ACC112 (cell line): ENCODE measurements at regions not wholly inside any gene's neighbourhood (a gene's known extent, or its start where the extent isn't known, plus 50 kb on each side); places are given as distances from the start of the nearest gene placed in this dataset.

Experiments
- H2AFZ ChIP-seq: fragments of 200-600 bp; sonication (generic); one replicate; pipeline ENCODE4 v1.6.0; 2017; ENCODE audit warnings: antibody characterized with exemption, low read length; ENCODE audit not compliant: unreplicated experiment
- H3K27ac ChIP-seq: fragments of 200-600 bp; sonication (generic); 2 replicates; pipeline ENCODE4 v1.5.1; 2014; ENCODE audit warnings: low read depth, mild to moderate bottlenecking, antibody characterized with exemption, low read length, moderate library complexity
- H3K27me3 ChIP-seq: fragments of 200-600 bp; sonication (generic); 2 replicates; pipeline ENCODE4 v1.6.1; 2014; ENCODE audit warnings: mild to moderate bottlenecking, antibody characterized with exemption, low read length, moderate library complexity, mixed read lengths; ENCODE audit not compliant: insufficient read depth
- H3K36me3 ChIP-seq: fragments of 200-600 bp; sonication (generic); 2 replicates; pipeline ENCODE4 v1.6.1; 2016; ENCODE audit warnings: mild to moderate bottlenecking, antibody characterized with exemption, low read length, moderate library complexity, mixed read lengths; ENCODE audit not compliant: insufficient read depth
- H3K4me1 ChIP-seq: fragments of 200-600 bp; sonication (generic); one replicate; pipeline ENCODE4 v1.6.1; 2016; ENCODE audit warnings: low read length, mixed read lengths; ENCODE audit not compliant: insufficient read depth, unreplicated experiment, control insufficient read depth
- H3K4me3 ChIP-seq: fragments of 200-600 bp; sonication (generic); 2 replicates; pipeline ENCODE4 v1.5.1; 2014; ENCODE audit warnings: mild to moderate bottlenecking, low read depth, low read length
- H3K79me2 ChIP-seq: fragments of 200-600 bp; sonication (generic); one replicate; pipeline ENCODE4 v1.6.0; 2016; ENCODE audit warnings: low read length; ENCODE audit not compliant: control insufficient read depth, unreplicated experiment, insufficient read depth

DNA sequence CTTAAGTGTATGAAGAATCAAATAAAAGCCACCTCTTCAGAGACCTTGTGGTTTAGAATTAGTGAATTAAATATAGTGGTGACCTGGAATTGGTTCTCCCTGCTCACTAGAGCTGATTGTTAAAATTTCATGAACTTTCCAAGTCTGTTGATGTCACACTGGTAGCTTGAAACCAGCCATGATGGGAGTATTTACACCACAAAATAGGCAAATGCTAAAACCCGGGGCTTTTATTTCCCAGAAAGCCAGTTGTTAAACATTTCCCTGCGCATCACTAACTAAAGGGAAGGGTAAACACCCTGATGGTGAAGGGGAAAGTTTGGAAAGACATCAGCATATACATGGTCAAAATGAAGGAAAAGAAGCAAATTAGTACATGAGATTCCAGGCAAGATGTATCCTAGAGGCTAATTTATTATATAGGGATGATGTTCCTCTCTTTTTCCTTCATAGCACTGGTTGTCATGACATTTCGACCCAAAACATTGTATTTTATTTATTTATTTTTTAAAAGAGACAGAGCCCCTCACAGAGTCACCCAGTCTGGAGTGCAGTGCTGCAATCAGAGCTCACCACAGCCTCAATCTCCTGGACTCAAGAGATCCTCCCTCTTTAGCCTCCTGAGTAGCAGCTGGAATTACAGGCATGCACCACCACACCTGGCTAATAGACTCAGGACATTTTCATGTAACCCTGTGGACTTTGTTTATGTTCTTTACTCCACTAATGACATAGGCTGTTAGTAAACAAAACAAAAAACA, 123.2 kb downstream of the RIN2 start:
- H3K4me3 ChIP-seq = peak overlapping the region; percentile 19; the same call in 1 of the 2 replicates
- H3K27ac ChIP-seq = peak overlapping the region; percentile 90
- no peaks in the 10 kb centered on the region for H3K27me3 ChIP-seq
- H3K4me1 ChIP-seq = peaks cover 31% of the 10 kb centered on the region
- H2AFZ ChIP-seq = peak overlapping the region; percentile 49
- no peaks in the 10 kb centered on the region for H3K36me3 ChIP-seq
- no peaks in the 10 kb centered on the region for H3K79me2 ChIP-seq

DNA sequence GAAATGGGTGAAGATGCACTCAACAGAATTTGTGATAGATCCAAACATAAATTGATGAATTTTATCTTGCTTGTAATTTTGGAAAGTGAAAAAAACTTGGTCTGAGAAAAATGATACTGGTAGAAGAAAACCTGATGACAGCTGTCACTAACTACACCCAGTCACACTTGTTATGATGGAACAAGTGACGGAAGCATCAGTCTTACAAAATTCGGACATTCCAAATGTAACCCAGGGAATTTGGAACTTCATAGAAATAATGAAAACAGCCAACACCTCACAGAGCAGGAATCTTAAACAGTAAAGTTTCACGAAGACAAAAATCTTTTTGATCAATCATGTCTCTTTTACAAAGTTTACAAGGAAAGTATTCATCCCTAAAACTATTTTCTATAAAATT, 123.9 kb downstream of the RIN2 start:
- no peak overlapping the region for H2AFZ ChIP-seq
- H3K27ac ChIP-seq = no peak overlapping the region
- H3K36me3 ChIP-seq = no peaks in the 10 kb centered on the region
- no peaks in the 10 kb centered on the region for H3K79me2 ChIP-seq
- no peak overlapping the region for H3K4me3 ChIP-seq
- peaks cover 35% of the 10 kb centered on the region for H3K4me1 ChIP-seq
- no peaks in the 10 kb centered on the region for H3K27me3 ChIP-seq

DNA sequence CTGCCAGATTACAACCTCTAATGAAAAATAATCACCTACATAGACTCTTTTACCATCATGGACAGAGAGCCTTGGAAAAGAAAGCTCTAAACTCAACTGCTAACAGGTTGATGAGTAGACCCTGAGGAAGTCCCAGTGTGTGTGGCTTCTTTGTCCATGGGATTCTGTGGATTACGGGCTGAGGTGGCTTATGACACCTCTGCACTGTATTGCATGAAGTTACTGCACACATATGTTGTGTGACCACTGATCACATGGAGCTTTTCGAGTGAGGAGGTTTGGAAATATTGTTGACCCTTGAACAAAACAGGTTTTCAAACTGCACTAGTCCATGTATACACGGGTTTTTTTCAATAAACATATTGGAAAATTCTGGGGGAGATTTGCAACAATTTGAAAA, 124.4 kb downstream of the RIN2 start:
- Histone ChIP-seq H2AFZ (no peak overlapping the region), H3K79me2 (peaks cover under 1% of the 10 kb centered on the region), H3K27me3 (no peaks in the 10 kb centered on the region), H3K36me3 (no peaks in the 10 kb centered on the region), H3K4me3 (no peak overlapping the region), H3K27ac (no peak overlapping the region), H3K4me1 (peaks cover 35% of the 10 kb centered on the region)

DNA sequence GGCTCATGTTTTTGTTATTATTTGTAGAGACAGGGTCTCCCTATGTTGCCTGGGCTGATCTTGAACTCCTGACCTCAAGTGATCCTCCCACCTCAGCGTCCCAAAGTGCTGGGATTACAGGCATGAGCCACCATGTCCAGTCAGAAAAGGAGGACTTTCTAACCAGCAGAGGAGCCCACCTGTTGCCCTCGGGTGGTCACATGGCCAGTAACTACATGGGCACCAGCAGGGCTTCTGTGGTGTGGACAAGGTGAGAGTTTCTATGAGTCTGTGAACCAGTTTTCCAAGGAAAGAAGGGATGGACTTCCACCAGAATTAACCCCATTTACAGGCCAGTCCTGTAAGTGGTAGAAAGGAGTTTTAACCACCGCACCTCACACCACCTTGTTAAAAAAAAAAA, 125.4 kb downstream of the RIN2 start:
- H3K27me3 ChIP-seq = no peaks in the 10 kb centered on the region
- peaks cover 38% of the 10 kb centered on the region for H3K4me1 ChIP-seq
- H3K79me2 ChIP-seq = peaks cover 3% of the 10 kb centered on the region
- H3K27ac ChIP-seq = no peak overlapping the region
- H3K4me3 ChIP-seq = no peak overlapping the region
- no peak overlapping the region for H2AFZ ChIP-seq
- H3K36me3 ChIP-seq = no peaks in the 10 kb centered on the region

DNA sequence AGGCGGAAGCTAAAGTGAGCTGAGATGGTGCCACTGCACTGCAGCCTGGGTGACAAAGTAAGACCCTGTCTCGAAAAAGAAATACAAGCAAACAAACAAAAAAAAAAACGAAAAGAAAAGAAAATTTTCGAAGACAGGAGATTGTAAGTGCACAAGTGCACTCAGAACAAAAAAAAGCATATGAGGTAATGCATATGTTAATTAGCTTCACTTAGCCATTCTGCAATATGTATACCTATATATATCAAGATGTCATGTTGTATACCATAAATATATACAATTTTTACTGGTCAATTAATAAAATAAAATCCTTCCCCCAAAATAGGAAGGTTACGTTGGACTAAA, 127.5 kb downstream of the RIN2 start:
- Histone ChIP-seq H2AFZ (no peak overlapping the region), H3K27me3 (no peaks in the 10 kb centered on the region), H3K4me1 (peaks cover 44% of the 10 kb centered on the region), H3K4me3 (peak overlapping the region; percentile 69; the same call in 1 of the 2 replicates), H3K36me3 (no peaks in the 10 kb centered on the region), H3K79me2 (peaks cover 3% of the 10 kb centered on the region), H3K27ac (peak overlapping the region; percentile 96)

DNA sequence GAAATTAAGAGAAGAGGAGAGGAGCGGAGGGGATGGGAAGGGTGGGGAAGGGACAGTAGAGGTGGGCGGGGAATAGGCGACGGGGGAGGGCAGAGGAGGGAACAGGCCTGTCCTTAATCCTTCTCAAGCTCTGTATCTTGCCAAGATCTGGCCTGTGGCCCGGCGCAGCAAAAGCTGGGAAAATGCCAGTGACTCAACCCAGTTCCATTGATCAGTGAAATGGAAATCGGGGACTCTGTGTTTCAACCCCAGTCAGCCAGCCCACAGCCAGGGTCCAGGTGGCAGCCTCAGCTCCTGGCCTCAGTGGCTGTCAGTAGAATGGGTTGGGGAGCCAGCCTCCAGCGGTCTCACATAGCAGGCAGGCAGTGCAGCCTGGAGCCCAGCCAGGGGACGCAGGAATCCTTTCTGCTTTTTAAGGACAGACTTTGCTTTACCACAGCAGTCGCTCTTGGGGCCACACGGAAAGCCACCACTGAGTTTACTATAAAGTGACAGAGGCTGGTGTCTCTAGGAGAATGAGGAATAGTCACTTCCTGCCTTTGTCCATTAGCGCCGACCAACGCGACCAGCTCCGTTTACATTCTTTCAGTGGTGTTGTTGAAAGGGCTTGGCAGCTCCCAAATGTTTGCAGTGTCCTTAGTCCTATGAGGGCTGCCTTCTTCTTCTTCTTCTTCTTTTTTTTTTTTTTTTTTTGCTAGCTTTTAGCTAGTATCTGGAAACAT, 128.0 kb downstream of the RIN2 start:
- H3K4me1 ChIP-seq = peaks cover 38% of the 10 kb centered on the region

DNA sequence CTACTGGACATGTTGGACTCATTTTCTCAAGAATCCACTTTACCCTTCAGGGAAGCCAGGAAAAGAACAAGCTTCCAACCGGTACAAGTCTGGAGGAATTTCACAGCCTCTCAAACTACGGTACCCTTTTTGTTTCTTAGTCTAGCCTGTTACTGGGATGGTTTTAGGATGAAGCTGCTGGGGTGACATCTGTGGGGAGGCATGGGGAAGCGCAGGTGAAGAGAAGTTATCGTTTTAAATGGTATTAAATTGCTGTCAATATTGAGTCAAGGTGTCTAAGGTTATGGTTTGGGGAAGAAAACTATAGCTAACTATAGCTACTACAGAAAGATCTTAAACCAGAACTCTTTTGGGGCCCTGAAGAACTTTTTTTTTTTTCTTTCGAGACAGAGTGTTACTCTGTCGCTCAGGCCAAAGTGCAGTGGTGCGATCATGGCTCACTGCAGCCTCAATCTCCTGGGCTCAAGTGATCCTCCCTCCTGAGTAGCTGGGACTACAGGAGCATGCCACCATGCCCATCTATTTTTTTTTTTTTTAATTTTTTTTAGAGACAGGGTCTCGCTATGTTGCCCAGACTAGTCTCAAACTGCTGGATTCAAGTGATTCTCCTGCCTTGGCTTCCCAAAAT, 128.7 kb downstream of the RIN2 start:
- H2AFZ ChIP-seq = peak overlapping the region; percentile 69
- H3K79me2 ChIP-seq = peaks cover 3% of the 10 kb centered on the region
- H3K27me3 ChIP-seq = no peaks in the 10 kb centered on the region
- H3K4me1 ChIP-seq = peaks cover 37% of the 10 kb centered on the region
- peaks cover 3% of the 10 kb centered on the region for H3K36me3 ChIP-seq
- peak overlapping the region; percentile 68 for H3K4me3 ChIP-seq
- H3K27ac ChIP-seq = peak overlapping the region; percentile 96

More for the DNA sequence above, 128.0 kb downstream of the RIN2 start:
- Histone ChIP-seq H3K27ac (peak overlapping the region; percentile 96), H3K36me3 (peaks cover under 1% of the 10 kb centered on the region), H3K4me3 (peak overlapping the region; percentile 68), H2AFZ (peak overlapping the region; percentile 69), H3K79me2 (peaks cover 3% of the 10 kb centered on the region), H3K27me3 (no peaks in the 10 kb centered on the region)

DNA sequence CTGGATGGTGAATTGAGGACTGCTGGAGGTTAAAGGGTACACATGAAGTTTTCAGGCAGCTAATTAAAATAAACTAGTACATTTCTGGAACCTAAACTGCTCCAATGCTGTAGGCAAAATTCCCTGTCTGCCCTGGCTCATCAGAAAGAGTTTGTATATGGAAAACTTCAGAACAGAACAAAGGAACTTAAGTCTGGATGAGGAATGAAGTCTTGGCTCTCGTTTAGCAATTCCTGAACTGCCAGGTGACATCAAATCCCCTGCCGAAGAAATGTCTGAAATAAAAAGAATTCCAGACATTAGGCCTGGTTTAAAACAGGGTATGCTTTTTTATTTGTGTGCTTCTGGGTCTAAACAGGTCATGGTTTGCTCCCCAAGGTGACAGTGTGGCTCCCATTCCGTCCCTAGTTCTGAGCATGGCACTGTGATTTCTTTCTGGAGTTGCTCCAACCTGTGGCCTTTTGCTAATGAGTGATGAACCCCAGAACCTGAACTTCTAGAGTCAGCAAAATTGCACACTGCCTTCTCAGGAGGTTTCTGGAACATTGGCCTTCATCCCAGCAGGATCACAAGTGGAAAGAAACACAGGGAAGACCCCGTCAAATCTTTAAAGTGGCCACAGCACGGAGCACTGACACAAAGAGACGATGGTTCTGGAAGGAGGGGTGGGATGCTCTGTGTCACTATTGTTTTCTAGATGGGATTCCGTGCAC, 129.4 kb upstream of the NAA20 start:
- no peak overlapping the region for H2AFZ ChIP-seq
- H3K4me3 ChIP-seq = no peak overlapping the region
- H3K27me3 ChIP-seq = no peaks in the 10 kb centered on the region
- H3K27ac ChIP-seq = no peak overlapping the region
- H3K4me1 ChIP-seq = peaks cover 37% of the 10 kb centered on the region
- peaks cover 3% of the 10 kb centered on the region for H3K36me3 ChIP-seq
- peaks cover 3% of the 10 kb centered on the region for H3K79me2 ChIP-seq

DNA sequence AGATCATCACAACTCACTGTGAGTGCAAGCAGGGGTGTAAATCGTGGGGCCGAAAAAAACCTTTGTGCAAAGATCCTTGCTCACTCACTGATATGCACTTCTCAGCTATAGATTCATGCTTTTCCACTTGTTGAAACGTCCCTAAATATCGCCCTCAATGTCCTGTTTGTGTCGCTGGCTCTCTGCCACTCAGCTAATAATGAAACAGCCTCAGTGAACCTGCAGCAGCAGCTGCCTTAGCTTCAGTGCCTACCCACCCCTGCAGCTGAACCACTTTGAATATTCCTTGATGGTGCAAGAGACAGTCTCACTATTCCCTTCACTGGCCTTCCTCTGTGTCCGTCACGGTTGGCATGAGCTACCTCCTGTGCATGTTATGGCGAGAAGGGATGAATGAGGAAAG, 128.9 kb upstream of the NAA20 start:
- no peak overlapping the region for H3K4me3 ChIP-seq

More for the DNA sequence above, 128.9 kb upstream of the NAA20 start:
- no peaks in the 10 kb centered on the region for H3K27me3 ChIP-seq
- no peak overlapping the region for H2AFZ ChIP-seq
- peaks cover 37% of the 10 kb centered on the region for H3K4me1 ChIP-seq
- H3K79me2 ChIP-seq = peaks cover 3% of the 10 kb centered on the region
- peaks cover 7% of the 10 kb centered on the region for H3K36me3 ChIP-seq
- H3K27ac ChIP-seq = no peak overlapping the region
